ENCODE measurements at regions not wholly inside any gene's neighbourhood (a gene's known extent, or its start where the extent isn't known, plus 50 kb on each side); places are given as distances from the start of the nearest gene placed in this dataset.

GRCh38 chr13:103473081-103473480 is 406.9 kb upstream of the SLC10A2 start:
- no peak for TF ChIP-seq CTCF (IDR thresholded peaks at IDR 0.05)

GRCh38 chr13:103471896-103472295 is 405.7 kb upstream of the SLC10A2 start:
- TF ChIP-seq CTCF (IDR thresholded peaks at IDR 0.05), result no peak

GRCh38 chr13:103469771-103470170 is 403.6 kb upstream of the SLC10A2 start:
- TF ChIP-seq CTCF (IDR thresholded peaks at IDR 0.05), result no peak

- TF ChIP-seq CTCF (IDR thresholded peaks at IDR 0.05), result no peak
Observed at GRCh38 chr13:103466761-103467160, 400.5 kb upstream of the SLC10A2 start.

- no peak for TF ChIP-seq CTCF (IDR thresholded peaks at IDR 0.05)
Observed at GRCh38 chr13:103451656-103452055, 385.4 kb upstream of the SLC10A2 start.

- TF ChIP-seq CTCF (IDR thresholded peaks at IDR 0.05), result no peak
Observed at GRCh38 chr13:103443604-103444003, 377.4 kb upstream of the SLC10A2 start.

- no peak for TF ChIP-seq CTCF (IDR thresholded peaks at IDR 0.05)
Observed at GRCh38 chr13:103437651-103438050, 371.4 kb upstream of the SLC10A2 start.

- TF ChIP-seq CTCF (IDR thresholded peaks at IDR 0.05), result no peak
Observed at GRCh38 chr13:103436057-103436654, 369.9 kb upstream of the SLC10A2 start.
